ENCODE measurements at regions not wholly inside any gene's neighbourhood (a gene's known extent, or its start where the extent isn't known, plus 50 kb on each side); places are given as distances from the start of the nearest gene placed in this dataset.

DNA sequence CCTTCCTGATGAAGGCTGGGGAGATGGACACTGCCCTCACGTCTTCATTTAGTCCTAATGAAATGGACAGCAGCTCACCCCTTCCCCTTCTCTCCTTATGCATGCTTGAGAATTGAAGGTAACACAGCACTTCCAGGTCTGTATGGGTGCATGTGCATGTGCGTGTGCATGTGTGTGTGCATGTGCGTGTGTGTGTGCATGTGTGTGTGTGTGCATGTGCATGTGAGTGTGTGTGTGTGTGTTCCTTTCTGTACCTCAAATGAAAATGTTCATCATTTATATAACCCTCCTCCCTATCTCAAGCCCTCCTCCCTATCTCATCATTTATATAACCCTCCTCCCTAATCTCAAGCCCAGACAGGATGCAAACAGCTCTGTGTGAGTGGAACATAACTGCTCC is 444.8 kb downstream of the MAT2B start:
- TF ChIP-seq, protein P1, sequence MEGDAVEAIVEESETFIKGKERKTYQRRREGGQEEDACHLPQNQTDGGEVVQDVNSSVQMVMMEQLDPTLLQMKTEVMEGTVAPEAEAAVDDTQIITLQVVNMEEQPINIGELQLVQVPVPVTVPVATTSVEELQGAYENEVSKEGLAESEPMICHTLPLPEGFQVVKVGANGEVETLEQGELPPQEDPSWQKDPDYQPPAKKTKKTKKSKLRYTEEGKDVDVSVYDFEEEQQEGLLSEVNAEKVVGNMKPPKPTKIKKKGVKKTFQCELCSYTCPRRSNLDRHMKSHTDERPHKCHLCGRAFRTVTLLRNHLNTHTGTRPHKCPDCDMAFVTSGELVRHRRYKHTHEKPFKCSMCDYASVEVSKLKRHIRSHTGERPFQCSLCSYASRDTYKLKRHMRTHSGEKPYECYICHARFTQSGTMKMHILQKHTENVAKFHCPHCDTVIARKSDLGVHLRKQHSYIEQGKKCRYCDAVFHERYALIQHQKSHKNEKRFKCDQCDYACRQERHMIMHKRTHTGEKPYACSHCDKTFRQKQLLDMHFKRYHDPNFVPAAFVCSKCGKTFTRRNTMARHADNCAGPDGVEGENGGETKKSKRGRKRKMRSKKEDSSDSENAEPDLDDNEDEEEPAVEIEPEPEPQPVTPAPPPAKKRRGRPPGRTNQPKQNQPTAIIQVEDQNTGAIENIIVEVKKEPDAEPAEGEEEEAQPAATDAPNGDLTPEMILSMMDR (IDR thresholded peaks at IDR 0.05; ENCODE audit: low read depth, low read length, missing input control), result no peak
- TF ChIP-seq, protein P2, sequence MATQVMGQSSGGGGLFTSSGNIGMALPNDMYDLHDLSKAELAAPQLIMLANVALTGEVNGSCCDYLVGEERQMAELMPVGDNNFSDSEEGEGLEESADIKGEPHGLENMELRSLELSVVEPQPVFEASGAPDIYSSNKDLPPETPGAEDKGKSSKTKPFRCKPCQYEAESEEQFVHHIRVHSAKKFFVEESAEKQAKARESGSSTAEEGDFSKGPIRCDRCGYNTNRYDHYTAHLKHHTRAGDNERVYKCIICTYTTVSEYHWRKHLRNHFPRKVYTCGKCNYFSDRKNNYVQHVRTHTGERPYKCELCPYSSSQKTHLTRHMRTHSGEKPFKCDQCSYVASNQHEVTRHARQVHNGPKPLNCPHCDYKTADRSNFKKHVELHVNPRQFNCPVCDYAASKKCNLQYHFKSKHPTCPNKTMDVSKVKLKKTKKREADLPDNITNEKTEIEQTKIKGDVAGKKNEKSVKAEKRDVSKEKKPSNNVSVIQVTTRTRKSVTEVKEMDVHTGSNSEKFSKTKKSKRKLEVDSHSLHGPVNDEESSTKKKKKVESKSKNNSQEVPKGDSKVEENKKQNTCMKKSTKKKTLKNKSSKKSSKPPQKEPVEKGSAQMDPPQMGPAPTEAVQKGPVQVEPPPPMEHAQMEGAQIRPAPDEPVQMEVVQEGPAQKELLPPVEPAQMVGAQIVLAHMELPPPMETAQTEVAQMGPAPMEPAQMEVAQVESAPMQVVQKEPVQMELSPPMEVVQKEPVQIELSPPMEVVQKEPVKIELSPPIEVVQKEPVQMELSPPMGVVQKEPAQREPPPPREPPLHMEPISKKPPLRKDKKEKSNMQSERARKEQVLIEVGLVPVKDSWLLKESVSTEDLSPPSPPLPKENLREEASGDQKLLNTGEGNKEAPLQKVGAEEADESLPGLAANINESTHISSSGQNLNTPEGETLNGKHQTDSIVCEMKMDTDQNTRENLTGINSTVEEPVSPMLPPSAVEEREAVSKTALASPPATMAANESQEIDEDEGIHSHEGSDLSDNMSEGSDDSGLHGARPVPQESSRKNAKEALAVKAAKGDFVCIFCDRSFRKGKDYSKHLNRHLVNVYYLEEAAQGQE (IDR thresholded peaks at IDR 0.05), result no peak

Measured in liver (tissue), 2 donors.